KMS-11 (cell line): ENCODE measurements at regions not wholly inside any gene's neighbourhood (a gene's known extent, or its start where the extent isn't known, plus 50 kb on each side); places are given as distances from the start of the nearest gene placed in this dataset.

Experiments
- H2AFZ ChIP-seq: fragments of 200-600 bp; sonication (generic); 2 replicates; pipeline ENCODE4 v1.6.1; 2016; ENCODE audit warnings: antibody characterized with exemption, mixed run types, low read depth
- H3K27ac ChIP-seq: fragments of 200-600 bp; sonication (generic); 2 replicates; pipeline ENCODE4 v1.6.1; 2016; ENCODE audit warnings: mild to moderate bottlenecking, mixed run types
- H3K27me3 ChIP-seq: fragments of 200-600 bp; sonication (generic); 2 replicates; pipeline ENCODE4 v1.6.1; 2017; ENCODE audit warnings: mild to moderate bottlenecking, low read depth, mixed run types, moderate library complexity; ENCODE audit not compliant: insufficient read depth
- H3K36me3 ChIP-seq: fragments of 200-600 bp; sonication (generic); 2 replicates; pipeline ENCODE4 v1.6.1; 2017; ENCODE audit warnings: mild to moderate bottlenecking, mixed run types; ENCODE audit not compliant: insufficient read depth
- H3K4me1 ChIP-seq: fragments of 200-600 bp; sonication (generic); 2 replicates; pipeline ENCODE4 v1.6.1; 2016; ENCODE audit warnings: mild to moderate bottlenecking, low read depth, mixed run types; ENCODE audit not compliant: poor library complexity, severe bottlenecking
- H3K4me2 ChIP-seq: fragments of 200-600 bp; sonication (generic); 2 replicates; pipeline ENCODE4 v1.7.0; 2016; ENCODE audit warnings: mild to moderate bottlenecking, mixed run types
- H3K4me3 ChIP-seq: fragments of 200-600 bp; sonication (generic); IDR thresholded peaks from 2 replicates; pipeline ENCODE4 v1.6.1; 2017; ENCODE audit warnings: low read depth, low read length, mixed read lengths; ENCODE audit not compliant: insufficient read depth
- H3K79me2 ChIP-seq: fragments of 200-600 bp; sonication (generic); 2 replicates; pipeline ENCODE4 v1.6.1; 2016; ENCODE audit warnings: low read depth, mixed run types; ENCODE audit not compliant: insufficient read depth
- H3K9ac ChIP-seq: fragments of 200-600 bp; sonication (generic); 2 replicates; pipeline ENCODE4 v1.6.1; 2016; ENCODE audit warnings: mild to moderate bottlenecking, mixed run types
- H4K20me1 ChIP-seq: fragments of 200-600 bp; sonication (generic); 2 replicates; pipeline ENCODE4 v1.6.1; 2016; ENCODE audit warnings: mild to moderate bottlenecking, mixed run types; ENCODE audit not compliant: insufficient read depth
- CTCF ChIP-seq: fragments of 200-600 bp; sonication (generic); conservative IDR thresholded peaks from 2 replicates; pipeline ENCODE4 v1.6.1; 2017; ENCODE audit warnings: low read depth, mild to moderate bottlenecking, antibody characterized with exemption, low read length, moderate library complexity, mixed read lengths

- H3K79me2 ChIP-seq: no peaks in the 10 kb centered on the region
These were observed 1841.0 kb upstream of the PCDH7 start for GRCh38 chr4:28879178-28879577.

GRCh38 chr4:28879900-28880299 is 1840.3 kb upstream of the PCDH7 start:
- Histone ChIP-seq H3K27ac (no peak overlapping the region), H3K79me2 (no peaks in the 10 kb centered on the region), H4K20me1 (no peaks in the 10 kb centered on the region), H3K4me2 (no peak overlapping the region), H3K27me3 (no peaks in the 10 kb centered on the region), H2AFZ (no peak overlapping the region), H3K4me3 (no peak overlapping the region), H3K4me1 (no peaks in the 10 kb centered on the region), H3K9ac (no peak overlapping the region), H3K36me3 (no peaks in the 10 kb centered on the region)
- no peak for TF ChIP-seq CTCF

More at GRCh38 chr4:28879178-28879577, 1841.0 kb upstream of the PCDH7 start:
- H3K27ac ChIP-seq: no peak overlapping the region
- H3K36me3 ChIP-seq: no peaks in the 10 kb centered on the region
- H3K4me1 ChIP-seq: no peaks in the 10 kb centered on the region
- H3K4me3 ChIP-seq: no peak overlapping the region
- H4K20me1 ChIP-seq: no peaks in the 10 kb centered on the region
- H3K9ac ChIP-seq: no peak overlapping the region
- no peak overlapping the region for H2AFZ ChIP-seq
- no peak overlapping the region for H3K4me2 ChIP-seq
- H3K27me3 ChIP-seq: no peaks in the 10 kb centered on the region
- TF ChIP-seq CTCF: no peak

DNA sequence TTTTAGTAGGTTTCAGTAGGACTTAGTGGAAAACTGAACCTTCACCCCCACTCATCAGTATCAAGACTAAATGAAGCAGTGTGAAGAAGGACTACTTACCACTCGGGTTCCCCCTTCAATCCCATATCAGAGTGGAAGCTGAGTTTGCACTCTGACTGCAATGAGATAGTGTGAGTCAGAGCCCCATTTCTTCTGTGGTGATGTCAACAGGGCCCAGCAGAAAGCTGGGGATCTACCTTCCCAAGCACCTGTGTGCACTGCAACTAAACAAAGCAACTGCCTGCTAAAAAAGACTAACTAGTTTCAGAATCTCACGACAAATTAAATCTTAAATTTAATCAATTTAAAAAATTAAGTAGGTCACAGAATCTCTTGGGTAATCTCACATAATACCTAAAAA is 1837.0 kb upstream of the PCDH7 start:
- Histone ChIP-seq H2AFZ (no peak overlapping the region), H4K20me1 (no peaks in the 10 kb centered on the region), H3K27me3 (no peaks in the 10 kb centered on the region), H3K4me3 (no peak overlapping the region), H3K79me2 (no peaks in the 10 kb centered on the region), H3K36me3 (no peaks in the 10 kb centered on the region), H3K9ac (no peak overlapping the region), H3K4me1 (no peaks in the 10 kb centered on the region), H3K27ac (no peak overlapping the region), H3K4me2 (no peak overlapping the region)
- TF ChIP-seq CTCF: no peak

GRCh38 chr4:28886934-28887333 is 1833.2 kb upstream of the PCDH7 start:
- no peaks in the 10 kb centered on the region for H3K36me3 ChIP-seq
- no peak overlapping the region for H3K4me3 ChIP-seq
- H3K27me3 ChIP-seq: no peaks in the 10 kb centered on the region
- TF ChIP-seq CTCF: no peak
- H3K79me2 ChIP-seq: no peaks in the 10 kb centered on the region
- no peak overlapping the region for H3K27ac ChIP-seq
- no peaks in the 10 kb centered on the region for H3K4me1 ChIP-seq
- no peak overlapping the region for H2AFZ ChIP-seq
- no peak overlapping the region for H3K4me2 ChIP-seq
- no peak overlapping the region for H3K9ac ChIP-seq
- no peaks in the 10 kb centered on the region for H4K20me1 ChIP-seq
